Natural killer cell (primary cell): ENCODE measurements at regions not wholly inside any gene's neighbourhood (a gene's known extent, or its start where the extent isn't known, plus 50 kb on each side); places are given as distances from the start of the nearest gene placed in this dataset.

ENCODE experiments used
- ATAC-seq, 3 donors: fragments of 150-1000 bp in 2 of 3; fragments of 200-7000 bp in 1 of 3; cut with Tn5 transposase; 1 replicate in 1 of 3; 2 replicates in 2 of 3; pipeline ENCODE4 v1.10.0; 2021; ENCODE audit warnings: mild to moderate bottlenecking in 2 of 3, moderate library complexity in 2 of 3
- DNase-seq, 2 donors: peaks; one replicate each; pipeline versions ENCODE4 v3.0.0 to v3.0.0-alpha.2; 2013 to 2021; ENCODE audit warnings: mixed read lengths in 1 of 2
- H3K27ac ChIP-seq: one replicate; pipeline ENCODE4 v1.5.1; 2013; ENCODE audit warnings: mild to moderate bottlenecking, low read length
- H3K27me3 ChIP-seq: one replicate; pipeline ENCODE4 v1.6.1; 2013; ENCODE audit warnings: low read length; ENCODE audit not compliant: control insufficient read depth, insufficient read depth
- H3K36me3 ChIP-seq: one replicate; pipeline ENCODE4 v1.6.1; 2013; ENCODE audit warnings: low read length; ENCODE audit not compliant: control insufficient read depth, insufficient read depth
- H3K4me1 ChIP-seq: one replicate; pipeline ENCODE4 v1.6.1; 2013; ENCODE audit warnings: low read length; ENCODE audit not compliant: control insufficient read depth, insufficient read depth
- H3K4me3 ChIP-seq: one replicate; pipeline ENCODE4 v1.5.1; 2013; ENCODE audit warnings: low read length
- H3K9me3 ChIP-seq: one replicate; pipeline ENCODE4 v1.6.1; 2013; ENCODE audit warnings: low read length; ENCODE audit not compliant: control insufficient read depth, insufficient read depth
- H3K27ac Mint-ChIP-seq, 2 donors: one replicate each; pipeline ENCODE4 v1.8.0; 2022; ENCODE audit warnings: mild to moderate bottlenecking in 2 of 2, mixed read lengths in 2 of 2, moderate library complexity in 1 of 2
- H3K27me3 Mint-ChIP-seq, 2 donors: one replicate each; pipeline ENCODE4 v1.8.0; 2022; ENCODE audit warnings: low read depth in 2 of 2, mixed read lengths in 2 of 2
- H3K36me3 Mint-ChIP-seq: one replicate; pipeline ENCODE4 v1.8.0; 2022; ENCODE audit warnings: mixed read lengths
- H3K4me1 Mint-ChIP-seq, 2 donors: one replicate each; pipeline ENCODE4 v1.8.0; 2022; ENCODE audit warnings: mixed read lengths in 2 of 2
- H3K4me3 Mint-ChIP-seq: one replicate; pipeline ENCODE4 v1.8.0; 2022; ENCODE audit warnings: mild to moderate bottlenecking, moderate library complexity, mixed read lengths
- H3K9me3 Mint-ChIP-seq, 2 donors: one replicate each; pipeline ENCODE4 v1.8.0; 2022; ENCODE audit warnings: mixed read lengths in 2 of 2
- WGBS: methylation state at CpG from one replicate; pipeline ENCODE4 v1.1.7; 2013; ENCODE audit warnings: missing lambda C conversion rate; ENCODE audit not compliant: insufficient coverage; 5-methylcytosine and 5-hydroxymethylcytosine counted together
- intact Hi-C: fragments of 100-400 bp; cut with micrococcal nuclease; formaldehyde crosslinking; loops from one replicate; pipeline ENCODE4 v1.14.2; 2022
- TF ChIP-seq, protein P1 (sequence below): fragments of 200-600 bp; IDR thresholded peaks from one replicate; pipeline ENCODE4 v1.8.0; 2022; ENCODE audit warnings: antibody characterized with exemption

DNA sequence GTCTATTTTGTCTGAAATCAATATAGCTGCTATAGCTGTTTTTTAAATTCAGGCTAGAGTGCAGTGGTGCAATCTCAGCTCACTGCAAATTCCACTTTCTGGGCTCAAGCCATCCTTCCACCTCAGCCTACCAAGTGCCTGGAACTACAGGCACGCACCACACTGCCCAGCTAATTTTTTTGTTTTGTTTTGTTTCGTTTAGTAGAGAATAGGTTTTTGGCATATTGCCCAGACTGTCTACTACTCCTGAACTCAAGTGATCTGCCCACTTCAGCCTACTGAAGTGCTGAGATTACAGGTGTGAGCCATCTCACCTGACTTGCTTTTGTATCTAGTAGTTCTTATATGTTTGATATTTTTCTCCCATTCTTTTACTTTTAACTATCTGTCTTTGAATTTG lies 259.7 kb downstream of the CDH19 start:
- Mint-ChIP-seq H3K27ac (no peak overlapping the region), H3K27me3 (no peaks in the 10 kb centered on the region), H3K4me1 (no peaks in the 10 kb centered on the region), H3K9me3 (peaks cover 2% of the 10 kb centered on the region in 2 donors), H3K36me3 (no peaks in the 10 kb centered on the region), H3K4me3 (no peak overlapping the region)
- Histone ChIP-seq H3K36me3 (no peaks in the 10 kb centered on the region), H3K4me1 (no peaks in the 10 kb centered on the region), H3K4me3 (no peak overlapping the region), H3K9me3 (no peaks in the 10 kb centered on the region), H3K27ac (no peak overlapping the region), H3K27me3 (no peaks in the 10 kb centered on the region)
- ATAC-seq = no peak
- intact Hi-C loops = no loop called here
- no peak for DNase-seq
- TF ChIP-seq, protein P1, sequence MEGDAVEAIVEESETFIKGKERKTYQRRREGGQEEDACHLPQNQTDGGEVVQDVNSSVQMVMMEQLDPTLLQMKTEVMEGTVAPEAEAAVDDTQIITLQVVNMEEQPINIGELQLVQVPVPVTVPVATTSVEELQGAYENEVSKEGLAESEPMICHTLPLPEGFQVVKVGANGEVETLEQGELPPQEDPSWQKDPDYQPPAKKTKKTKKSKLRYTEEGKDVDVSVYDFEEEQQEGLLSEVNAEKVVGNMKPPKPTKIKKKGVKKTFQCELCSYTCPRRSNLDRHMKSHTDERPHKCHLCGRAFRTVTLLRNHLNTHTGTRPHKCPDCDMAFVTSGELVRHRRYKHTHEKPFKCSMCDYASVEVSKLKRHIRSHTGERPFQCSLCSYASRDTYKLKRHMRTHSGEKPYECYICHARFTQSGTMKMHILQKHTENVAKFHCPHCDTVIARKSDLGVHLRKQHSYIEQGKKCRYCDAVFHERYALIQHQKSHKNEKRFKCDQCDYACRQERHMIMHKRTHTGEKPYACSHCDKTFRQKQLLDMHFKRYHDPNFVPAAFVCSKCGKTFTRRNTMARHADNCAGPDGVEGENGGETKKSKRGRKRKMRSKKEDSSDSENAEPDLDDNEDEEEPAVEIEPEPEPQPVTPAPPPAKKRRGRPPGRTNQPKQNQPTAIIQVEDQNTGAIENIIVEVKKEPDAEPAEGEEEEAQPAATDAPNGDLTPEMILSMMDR = no peak
- no CpG with 5 or more reads among the region's 2 CpGs for WGBS

DNA sequence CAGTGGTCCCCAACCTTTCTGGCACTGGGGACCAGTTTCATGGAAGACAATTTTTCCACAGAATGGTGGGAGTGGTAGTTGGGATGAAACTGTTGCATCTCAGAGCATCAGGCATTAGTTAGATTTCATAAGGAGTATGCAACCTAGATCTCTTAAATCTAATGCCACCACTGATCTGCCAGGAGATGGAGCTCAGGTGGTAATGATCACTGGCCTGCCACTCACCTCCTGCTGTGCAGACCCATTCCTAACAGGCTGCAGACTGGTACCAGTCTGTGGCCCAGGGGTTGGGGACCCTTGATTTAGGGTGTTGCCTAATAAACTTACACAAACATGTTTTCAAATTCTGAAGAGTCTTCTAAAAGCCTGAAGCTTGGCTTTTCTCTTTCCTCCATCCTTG lies 261.3 kb downstream of the CDH19 start:
- Histone ChIP-seq H3K27me3 (no peaks in the 10 kb centered on the region), H3K4me1 (no peaks in the 10 kb centered on the region), H3K36me3 (no peaks in the 10 kb centered on the region), H3K4me3 (no peak overlapping the region), H3K9me3 (no peaks in the 10 kb centered on the region), H3K27ac (no peak overlapping the region)
- Mint-ChIP-seq H3K27me3 (no peaks in the 10 kb centered on the region), H3K4me3 (no peak overlapping the region), H3K36me3 (no peaks in the 10 kb centered on the region), H3K4me1 (no peaks in the 10 kb centered on the region), H3K9me3 (peaks cover 5 to 9% of the 10 kb centered on the region in 2 donors), H3K27ac (no peak overlapping the region)
- intact Hi-C loops = no loop called here
- no peak for DNase-seq
- TF ChIP-seq, protein P1 = no peak
- ATAC-seq = no peak

DNA sequence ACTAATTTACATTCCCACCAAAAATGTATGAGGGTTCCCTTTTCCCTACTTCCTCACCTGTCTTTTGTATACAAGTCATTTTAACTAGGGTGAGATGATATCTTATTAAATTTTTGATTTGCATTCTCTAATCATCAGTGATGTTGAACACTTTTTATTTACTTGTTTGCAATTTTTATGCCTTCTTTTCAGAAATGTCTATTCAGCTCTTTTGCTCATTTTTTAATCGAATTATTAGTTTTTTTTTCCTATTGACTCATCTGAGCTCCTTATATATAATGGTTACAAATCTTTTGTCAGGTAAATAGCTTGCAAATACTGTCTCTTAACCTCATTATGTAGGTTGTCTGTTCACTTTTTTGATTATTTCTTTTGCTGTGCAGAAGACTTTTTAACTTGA lies 269.4 kb downstream of the CDH19 start:
- no peak overlapping the region for H3K27ac Mint-ChIP-seq
- TF ChIP-seq, protein P1 = no peak
- H3K27me3 Mint-ChIP-seq = no peaks in the 10 kb centered on the region
- no peak for ATAC-seq
- no peak overlapping the region for H3K27ac ChIP-seq
- no peak for DNase-seq
- H3K36me3 Mint-ChIP-seq = no peaks in the 10 kb centered on the region
- no peak overlapping the region for H3K4me3 Mint-ChIP-seq
- no peak overlapping the region for H3K4me3 ChIP-seq
- H3K36me3 ChIP-seq = no peaks in the 10 kb centered on the region
- peaks cover 13% of the 10 kb centered on the region for H3K9me3 ChIP-seq
- no peaks in the 10 kb centered on the region for H3K27me3 ChIP-seq
- no peaks in the 10 kb centered on the region for H3K4me1 ChIP-seq
- peaks cover 9 to 25% of the 10 kb centered on the region in 2 donors for H3K9me3 Mint-ChIP-seq
- intact Hi-C loops = no loop called here
- no peaks in the 10 kb centered on the region for H3K4me1 Mint-ChIP-seq
- no CpG with 5 or more reads among the region's 1 CpG for WGBS

DNA sequence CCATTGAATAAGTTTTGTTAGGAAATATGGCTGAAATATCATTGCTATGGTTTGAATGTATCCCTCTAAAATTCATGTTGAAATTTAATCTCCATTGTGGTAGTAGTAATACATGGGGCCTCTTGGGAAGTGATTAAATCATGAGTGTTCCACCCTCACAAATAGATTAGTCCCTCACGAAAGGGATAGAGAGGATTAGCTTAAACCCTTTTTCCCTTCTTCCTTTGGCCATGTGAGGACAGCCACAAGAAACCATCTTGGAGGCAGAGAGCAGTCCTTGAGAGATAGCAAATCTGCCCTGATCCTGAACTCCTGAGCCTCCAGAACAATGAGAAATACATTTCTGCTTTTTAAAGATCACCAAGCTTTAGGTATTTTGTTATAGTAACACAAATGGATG lies 274.2 kb downstream of the CDH19 start:
- whole genome bisulfite sequencing = 67% methylated on average over 1 of the region's 1 CpG
- DNase-seq = no peak
- Mint-ChIP-seq H3K4me1 (no peaks in the 10 kb centered on the region), H3K27ac (no peak overlapping the region), H3K4me3 (no peak overlapping the region), H3K9me3 (peaks cover 9 to 15% of the 10 kb centered on the region in 2 donors), H3K36me3 (no peaks in the 10 kb centered on the region), H3K27me3 (no peaks in the 10 kb centered on the region)
- Histone ChIP-seq H3K4me1 (no peaks in the 10 kb centered on the region), H3K27ac (no peak overlapping the region), H3K4me3 (no peak overlapping the region), H3K27me3 (no peaks in the 10 kb centered on the region), H3K9me3 (no peaks in the 10 kb centered on the region), H3K36me3 (no peaks in the 10 kb centered on the region)
- TF ChIP-seq, protein P1 = no peak
- no peak for ATAC-seq
- intact Hi-C loops = no loop called here
